HepG2 (cell line): ENCODE measurements at regions not wholly inside any gene's neighbourhood (a gene's known extent, or its start where the extent isn't known, plus 50 kb on each side); places are given as distances from the start of the nearest gene placed in this dataset.

Source experiments
- ATAC-seq: fragments of 200-7000 bp; cut with Tn5 transposase; 3 replicates; pipeline ENCODE4 v1.9.1; 2020; ENCODE audit warnings: mild to moderate bottlenecking, moderate library complexity
- BruUV-seq: library from RNA; stranded (reverse); fragments of 400-500 nt; replicated peaks from 2 replicates; lab custom pipeline; 2021; lab: Mats Ljungman, UMichigan
- CTCF ChIA-PET: fragments of 300-600 bp; formaldehyde crosslinking; extraction: SDS; loops from one replicate; lab custom pipeline; 2021; ENCODE audit warnings: low total read pairs, inconsistent platforms, low intra/inter-chr PET ratio; lab: Yijun Ruan, JAX
- POLR2A ChIA-PET: fragments of 350-600 bp; sonication (Branson Sonifier 250); formaldehyde crosslinking; loops from one replicate; lab custom pipeline; 2020; ENCODE audit warnings: antibody characterized with exemption, inconsistent platforms; lab: Yijun Ruan, JAX
- DNase-seq: peaks from one replicate; pipeline ENCODE4 v3.0.0-alpha.2; 2015; ENCODE audit warnings: low spot score
- FAIRE-seq: peaks from 3 replicates; lab custom pipeline; 2011; peaks lifted over from hg19 to GRCh38; lab: Jason Lieb, UNC
- H2AFZ ChIP-seq: one replicate; pipeline ENCODE4 v1.6.1; 2011; ENCODE audit warnings: low read length, inconsistent platforms
- H3K27ac ChIP-seq: fragments of 300-600 bp; 3 replicates; pipeline ENCODE4 v1.8.0; 2011; ENCODE audit warnings: mixed run types, mild to moderate bottlenecking, mixed read lengths, low read length, inconsistent platforms; ENCODE audit not compliant: insufficient read depth; ENCODE audit errors: extremely low read length
- H3K27me3 ChIP-seq, 2 experiments: fragments of 200-600 bp in 1 of 2; 2 replicates in 1 of 2; 3 replicates in 1 of 2; pipeline versions ENCODE4 v1.6.0 to v1.8.0; 2011; ENCODE audit warnings: low read length in 2 of 2, mild to moderate bottlenecking in 2 of 2, moderate library complexity in 2 of 2, inconsistent platforms in 1 of 2; ENCODE audit not compliant: insufficient read depth in 2 of 2, control insufficient read depth in 1 of 2
- H3K36me3 ChIP-seq, 2 experiments: fragments of 200-600 bp in 1 of 2; replicated peaks in 1 of 2; 2 replicates in 1 of 2; 3 replicates in 1 of 2; pipeline versions ENCODE4 v1.5.1 to v1.8.0; 2011; ENCODE audit warnings: low read length in 2 of 2, inconsistent platforms in 1 of 2; ENCODE audit not compliant: insufficient read depth in 2 of 2, control insufficient read depth in 1 of 2
- H3K4me1 ChIP-seq: 2 replicates; pipeline ENCODE4 v1.5.1; 2012; ENCODE audit warnings: low read length, inconsistent platforms; ENCODE audit not compliant: insufficient read depth
- H3K4me2 ChIP-seq: 2 replicates; pipeline ENCODE4 v1.6.0; 2011; ENCODE audit warnings: low read depth, low read length, inconsistent platforms
- H3K4me3 ChIP-seq, 3 experiments: fragments of 200-600 bp in 1 of 3; sonication (generic), shearing (Covaris generic) in 1 of 3; replicated peaks in 1 of 3; 2 replicates each; pipeline ENCODE4 v1.5.1; 2011 to 2016; ENCODE audit warnings: low read length in 3 of 3, inconsistent platforms in 2 of 3, low read depth in 2 of 3, mild to moderate bottlenecking in 2 of 3, control low read depth in 1 of 3, mixed read lengths in 1 of 3; ENCODE audit not compliant: insufficient read depth in 1 of 3
- H3K79me2 ChIP-seq: one replicate; pipeline ENCODE4 v1.6.1; 2011; ENCODE audit warnings: low read length, inconsistent platforms; ENCODE audit not compliant: insufficient read depth
- H3K9ac ChIP-seq: 2 replicates; pipeline ENCODE4 v1.6.0; 2011; ENCODE audit warnings: mild to moderate bottlenecking, low read depth, low read length, inconsistent platforms; ENCODE audit not compliant: insufficient read depth
- H3K9me3 ChIP-seq: 2 replicates; pipeline ENCODE4 v1.5.1; 2012; ENCODE audit warnings: mild to moderate bottlenecking, low read length
- H4K20me1 ChIP-seq: 2 replicates; pipeline ENCODE4 v1.6.0; 2011; ENCODE audit warnings: inconsistent platforms, mild to moderate bottlenecking, low read length, moderate library complexity; ENCODE audit not compliant: insufficient read depth
- FOSL2 ChIP-seq: sonication (generic); formaldehyde crosslinking; IDR thresholded peaks from 2 replicates; pipeline ENCODE4 v1.4.0; 2020; ENCODE audit warnings: missing genetic modification reagents
- LBX2 ChIP-seq: sonication (generic); formaldehyde crosslinking; IDR thresholded peaks from 2 replicates; pipeline ENCODE4 v1.5.0; 2020; ENCODE audit warnings: missing genetic modification reagents, mild to moderate bottlenecking, borderline replicate concordance
- POLR2AphosphoS5 ChIP-seq: IDR thresholded peaks from 2 replicates; pipeline ENCODE4 v1.6.1; 2012; ENCODE audit warnings: low read depth, low read length
- ZBTB20 ChIP-seq: sonication (generic); formaldehyde crosslinking; IDR thresholded peaks from 2 replicates; pipeline ENCODE4 v1.8.1; 2023; ENCODE audit warnings: missing genetic modification reagents, low read depth, mild to moderate bottlenecking, borderline replicate concordance
- ZEB1 ChIP-seq: IDR thresholded peaks from 2 replicates; pipeline ENCODE4 v1.6.1; 2012; ENCODE audit warnings: mild to moderate bottlenecking, low read depth, inconsistent platforms; ENCODE audit not compliant: insufficient replicate concordance
- ZNF597 ChIP-seq: sonication (generic); formaldehyde crosslinking; IDR thresholded peaks from 2 replicates; pipeline ENCODE4 v1.5.0; 2020; ENCODE audit warnings: missing genetic modification reagents
- ZNF644 ChIP-seq: IDR thresholded peaks from 2 replicates; pipeline ENCODE4 v1.6.1; 2016; ENCODE audit warnings: low read depth
- WGBS: methylation state at CpG from one replicate; pipeline ENCODE4 v1.1.6; 2017; ENCODE audit warnings: low lambda C conversion rate; 5-methylcytosine and 5-hydroxymethylcytosine counted together
- in situ Hi-C: cut with HindIII; loops from 2 replicates; pipeline ENCODE4 v1.10.0; 2017; ENCODE audit warnings: low pct_unique_long_range_greater_than_20kb; ENCODE audit not compliant: extremely low pct_ligation_motif_present
- intact Hi-C: fragments of 100-400 bp; cut with micrococcal nuclease; formaldehyde crosslinking; loops from one replicate; pipeline ENCODE4 v1.10.0; 2022; ENCODE audit not compliant: unreplicated experiment
- TF ChIP-seq, protein P1 (sequence below): sonication (generic); formaldehyde crosslinking; IDR thresholded peaks from 2 replicates; pipeline ENCODE4 v1.4.0; 2020; ENCODE audit warnings: mild to moderate bottlenecking, missing genetic modification reagents
- TF ChIP-seq, protein P2 (sequence below): sonication (generic); formaldehyde crosslinking; IDR thresholded peaks from 2 replicates; pipeline ENCODE4 v1.5.0; 2020; ENCODE audit warnings: missing genetic modification reagents

DNA sequence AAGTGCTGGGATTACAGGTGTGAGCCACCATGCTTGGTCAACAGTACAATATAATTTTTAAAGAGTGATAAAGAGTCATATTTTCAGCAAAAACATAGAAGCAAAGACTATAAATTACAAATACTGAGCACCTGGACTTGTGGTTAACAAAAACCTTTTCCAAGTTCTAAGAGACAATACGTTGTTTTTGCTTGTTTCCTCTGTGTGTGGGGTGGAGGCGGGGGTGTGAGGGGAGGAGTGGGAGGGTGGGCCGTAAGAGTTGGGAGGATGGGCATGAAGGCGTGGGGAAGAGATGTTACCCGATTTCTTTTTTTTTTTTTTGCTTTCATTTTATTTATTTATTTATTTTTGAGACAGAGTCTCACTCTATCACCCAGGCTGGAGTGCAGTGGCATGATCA lies 78.0 kb upstream of the WIPF1 start (continued):
- TF ChIP-seq, protein P1, sequence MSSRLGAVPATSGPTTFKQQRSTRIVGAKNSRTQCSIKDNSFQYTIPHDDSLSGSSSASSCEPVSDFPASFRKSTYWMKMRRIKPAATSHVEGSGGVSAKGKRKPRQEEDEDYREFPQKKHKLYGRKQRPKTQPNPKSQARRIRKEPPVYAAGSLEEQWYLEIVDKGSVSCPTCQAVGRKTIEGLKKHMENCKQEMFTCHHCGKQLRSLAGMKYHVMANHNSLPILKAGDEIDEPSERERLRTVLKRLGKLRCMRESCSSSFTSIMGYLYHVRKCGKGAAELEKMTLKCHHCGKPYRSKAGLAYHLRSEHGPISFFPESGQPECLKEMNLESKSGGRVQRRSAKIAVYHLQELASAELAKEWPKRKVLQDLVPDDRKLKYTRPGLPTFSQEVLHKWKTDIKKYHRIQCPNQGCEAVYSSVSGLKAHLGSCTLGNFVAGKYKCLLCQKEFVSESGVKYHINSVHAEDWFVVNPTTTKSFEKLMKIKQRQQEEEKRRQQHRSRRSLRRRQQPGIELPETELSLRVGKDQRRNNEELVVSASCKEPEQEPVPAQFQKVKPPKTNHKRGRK (CRISPR knock-in tag), result no peak

- POLR2A ChIA-PET, result no interaction called here
- no peak for ATAC-seq
- Histone ChIP-seq H3K9ac (no peak overlapping the region), H3K4me2 (no peak overlapping the region), H3K27ac (no peak overlapping the region), H2AFZ (no peak overlapping the region), H3K79me2 (no peaks in the 10 kb centered on the region), H3K9me3 (no peaks in the 10 kb centered on the region), H3K27me3 (peaks cover 0 to 23% of the 10 kb centered on the region in 2 experiments; a peak in 2 of 5 replicates), H3K4me3 (no peak overlapping the region), H3K36me3 (no peaks in the 10 kb centered on the region), H4K20me1 (no peaks in the 10 kb centered on the region), H3K4me1 (no peaks in the 10 kb centered on the region)
- in situ Hi-C loops, result no loop called here
- no TSS peak for BruUV-seq
- CTCF ChIA-PET, result no interaction called here
- no peak for FAIRE-seq
- WGBS, result 34% methylated on average over 3 of the region's 3 CpGs
- intact Hi-C loops, result no loop called here
- no peak for DNase-seq
- TF ChIP-seq ZNF644, result no peak
- TF ChIP-seq ZEB1, result no peak
- TF ChIP-seq, protein P2, sequence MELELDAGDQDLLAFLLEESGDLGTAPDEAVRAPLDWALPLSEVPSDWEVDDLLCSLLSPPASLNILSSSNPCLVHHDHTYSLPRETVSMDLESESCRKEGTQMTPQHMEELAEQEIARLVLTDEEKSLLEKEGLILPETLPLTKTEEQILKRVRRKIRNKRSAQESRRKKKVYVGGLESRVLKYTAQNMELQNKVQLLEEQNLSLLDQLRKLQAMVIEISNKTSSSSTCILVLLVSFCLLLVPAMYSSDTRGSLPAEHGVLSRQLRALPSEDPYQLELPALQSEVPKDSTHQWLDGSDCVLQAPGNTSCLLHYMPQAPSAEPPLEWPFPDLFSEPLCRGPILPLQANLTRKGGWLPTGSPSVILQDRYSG, result no peak
- TF ChIP-seq LBX2 (CRISPR knock-in tag), result no peak
- no peak for TF ChIP-seq FOSL2 (CRISPR knock-in tag)
- no peak for TF ChIP-seq POLR2AphosphoS5
- TF ChIP-seq ZNF597 (CRISPR knock-in tag), result no peak
- TF ChIP-seq ZBTB20, result no peak
Observed at GRCh38 chr2:174673876-174674275, 76.3 kb upstream of the WIPF1 start.
